PC-9 (cell line): ENCODE measurements at regions not wholly inside any gene's neighbourhood (a gene's known extent, or its start where the extent isn't known, plus 50 kb on each side); places are given as distances from the start of the nearest gene placed in this dataset.

Source experiments
- BruUV-seq: library from RNA; stranded (reverse); fragments of 400-500 nt; replicated peaks from 2 replicates; lab custom pipeline; 2021; lab: Mats Ljungman, UMichigan
- CTCF ChIA-PET: fragments of 300-600 bp; sonication (Branson Sonifier 250); formaldehyde crosslinking; loops from one replicate; lab custom pipeline; 2022; ENCODE audit warnings: antibody characterized with exemption; lab: Charles Lee
- POLR2A ChIA-PET: fragments of 300-600 bp; sonication (Branson Sonifier 250); formaldehyde crosslinking; loops from one replicate; lab custom pipeline; 2022; ENCODE audit warnings: antibody characterized with exemption; ENCODE audit not compliant: unreplicated experiment; lab: Charles Lee
- DNase-seq, 2 experiments: peaks; one replicate each; pipeline versions ENCODE4 v3.0.0 to v3.0.0-alpha.2; 2015 to 2022; ENCODE audit warnings: mixed read lengths in 1 of 2
- H2AFZ ChIP-seq: fragments of 200-600 bp; sonication (generic); 2 replicates; pipeline ENCODE4 v1.8.1; 2017; ENCODE audit warnings: antibody characterized with exemption
- H3F3A ChIP-seq: fragments of 200-600 bp; sonication (generic); 2 replicates; pipeline ENCODE4 v1.8.1; 2017; ENCODE audit warnings: antibody characterized with exemption, mild to moderate bottlenecking, low read depth; ENCODE audit not compliant: insufficient read depth
- H3K27ac ChIP-seq: fragments of 200-600 bp; sonication (generic); 2 replicates; pipeline ENCODE4 v1.6.1; 2016; ENCODE audit warnings: mixed run types
- H3K27me3 ChIP-seq: fragments of 200-600 bp; sonication (generic); 2 replicates; pipeline ENCODE4 v1.6.1; 2016; ENCODE audit warnings: low read depth, mixed run types; ENCODE audit not compliant: insufficient read depth
- H3K36me3 ChIP-seq: fragments of 200-600 bp; sonication (generic); 2 replicates; pipeline ENCODE4 v1.6.1; 2016; ENCODE audit warnings: low read depth, mixed run types
- H3K4me1 ChIP-seq: fragments of 200-600 bp; sonication (generic); replicated peaks from 2 replicates; pipeline ENCODE4 v1.6.1; 2016; ENCODE audit warnings: mixed run types; ENCODE audit not compliant: insufficient read depth
- H3K4me2 ChIP-seq: fragments of 200-600 bp; sonication (generic); 2 replicates; pipeline ENCODE4 v1.6.1; 2017; ENCODE audit warnings: mixed run types
- H3K4me3 ChIP-seq: fragments of 200-600 bp; sonication (generic); 2 replicates; pipeline ENCODE4 v1.6.1; 2016; ENCODE audit warnings: mixed run types
- H3K79me2 ChIP-seq: fragments of 200-600 bp; sonication (generic); 2 replicates; pipeline ENCODE4 v1.6.1; 2017; ENCODE audit warnings: low read depth, mixed run types
- H3K9me2 ChIP-seq: fragments of 200-600 bp; sonication (generic); 2 replicates; pipeline ENCODE4 v1.8.1; 2017; ENCODE audit warnings: mild to moderate bottlenecking; ENCODE audit not compliant: insufficient read depth
- H3K9me3 ChIP-seq: fragments of 200-600 bp; sonication (generic); 2 replicates; pipeline ENCODE4 v1.8.1; 2016; ENCODE audit warnings: low read depth; ENCODE audit not compliant: insufficient read depth
- H4K20me1 ChIP-seq: fragments of 200-600 bp; sonication (generic); 2 replicates; pipeline ENCODE4 v1.8.1; 2017; ENCODE audit not compliant: insufficient read depth
- CTCF ChIP-seq: fragments of 200-600 bp; sonication (generic); conservative IDR thresholded peaks from 2 replicates; pipeline ENCODE4 v1.6.1; 2017; ENCODE audit warnings: mixed run types, antibody characterized with exemption, mild to moderate bottlenecking, moderate library complexity
- EZH2 ChIP-seq: fragments of 200-600 bp; sonication (generic); IDR thresholded peaks from 2 replicates; pipeline ENCODE4 v1.8.0; 2017; ENCODE audit warnings: antibody characterized with exemption, low read depth
- intact Hi-C: fragments of 100-400 bp; cut with micrococcal nuclease; formaldehyde crosslinking; loops from one replicate; pipeline ENCODE4 v1.10.0; 2022; ENCODE audit not compliant: unreplicated experiment

- CTCF ChIA-PET: no interaction called here
- Histone ChIP-seq H3F3A (no peaks in the 10 kb centered on the region), H2AFZ (no peak overlapping the region), H3K27me3 (no peaks in the 10 kb centered on the region; the same call in 1 of the 2 replicates), H4K20me1 (no peaks in the 10 kb centered on the region), H3K4me2 (no peak overlapping the region), H3K79me2 (no peaks in the 10 kb centered on the region), H3K4me1 (no peaks in the 10 kb centered on the region), H3K27ac (no peak overlapping the region), H3K9me2 (no peaks in the 10 kb centered on the region), H3K36me3 (no peaks in the 10 kb centered on the region), H3K4me3 (no peak overlapping the region), H3K9me3 (no peaks in the 10 kb centered on the region)
- TF ChIP-seq CTCF (no peak), EZH2 (no peak)
- intact Hi-C loops: no loop called here
- POLR2A ChIA-PET: no interaction called here
- no peak for DNase-seq
- no TSS peak for BruUV-seq
Observed at GRCh38 chr6:6495851-6496250, 92.7 kb upstream of the LY86 start.

- no peak overlapping the region for H3K4me3 ChIP-seq
- no peak overlapping the region for H2AFZ ChIP-seq
- H3K4me2 ChIP-seq: no peak overlapping the region
- intact Hi-C loops: no loop called here
- H3K9me3 ChIP-seq: no peaks in the 10 kb centered on the region
- H3K27me3 ChIP-seq: no peaks in the 10 kb centered on the region; the same call in 1 of the 2 replicates
- CTCF ChIA-PET: no interaction called here
- DNase-seq: no peak
- POLR2A ChIA-PET: no interaction called here
- H3K27ac ChIP-seq: no peak overlapping the region
- BruUV-seq: no TSS peak
- H3K4me1 ChIP-seq: no peaks in the 10 kb centered on the region
- no peak for TF ChIP-seq EZH2
- TF ChIP-seq CTCF: no peak
- H3K36me3 ChIP-seq: no peaks in the 10 kb centered on the region
- no peaks in the 10 kb centered on the region for H4K20me1 ChIP-seq
- H3K79me2 ChIP-seq: no peaks in the 10 kb centered on the region
- H3K9me2 ChIP-seq: no peaks in the 10 kb centered on the region
- H3F3A ChIP-seq: no peaks in the 10 kb centered on the region
Observed at GRCh38 chr6:6497541-6497940, 91.0 kb upstream of the LY86 start.

- no peaks in the 10 kb centered on the region for H3K4me1 ChIP-seq
- H4K20me1 ChIP-seq: no peaks in the 10 kb centered on the region
- no peak overlapping the region for H3K27ac ChIP-seq
- no peak overlapping the region for H3K4me3 ChIP-seq
- POLR2A ChIA-PET: no interaction called here
- CTCF ChIA-PET: no interaction called here
- no peaks in the 10 kb centered on the region for H3K9me2 ChIP-seq
- no peak for DNase-seq
- no TSS peak for BruUV-seq
- H3K4me2 ChIP-seq: no peak overlapping the region
- no peaks in the 10 kb centered on the region for H3K79me2 ChIP-seq
- TF ChIP-seq CTCF: no peak
- no peaks in the 10 kb centered on the region; the same call in 1 of the 2 replicates for H3K27me3 ChIP-seq
- no peaks in the 10 kb centered on the region for H3K9me3 ChIP-seq
- H2AFZ ChIP-seq: no peak overlapping the region
- intact Hi-C loops: no loop called here
- no peaks in the 10 kb centered on the region for H3K36me3 ChIP-seq
- H3F3A ChIP-seq: no peaks in the 10 kb centered on the region
Observed at GRCh38 chr6:6497976-6498375, 90.5 kb upstream of the LY86 start.
